ENCODE measurements at regions not wholly inside any gene's neighbourhood (a gene's known extent, or its start where the extent isn't known, plus 50 kb on each side); places are given as distances from the start of the nearest gene placed in this dataset.
A peak's percentile ranks its signal among the peaks of the same experiment; 100 is the strongest.

DNA sequence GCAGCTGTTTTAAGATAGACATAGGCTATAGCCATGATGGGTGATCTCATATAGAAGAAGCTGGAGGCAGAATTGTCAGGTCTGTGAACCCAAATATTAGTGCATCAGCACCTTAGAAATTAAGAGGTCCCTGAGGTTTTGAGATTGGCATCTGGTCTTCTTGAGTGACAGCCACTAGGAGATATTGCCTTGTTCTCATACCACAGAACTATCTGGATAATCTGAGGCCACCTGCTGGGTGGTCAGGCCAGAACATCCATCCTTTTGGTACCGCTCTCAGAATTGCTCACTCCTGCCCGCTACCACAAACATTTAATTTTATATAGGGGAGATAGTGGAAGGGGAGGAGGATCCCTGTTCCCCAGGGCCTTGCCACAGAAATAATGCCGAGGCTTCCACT, 210.6 kb upstream of the ZPLD1 start:
- DNase-seq (ENCODE audit: low spot score in 2 of 2): no peak
- H3K27me3 ChIP-seq: no peaks in the 10 kb centered on the region
- WGBS: 85% methylated on average over 3 of the region's 3 CpGs
- no peak overlapping the region for H3K4me3 ChIP-seq
- no peaks in the 10 kb centered on the region for H3K9me3 ChIP-seq
- H3K27ac ChIP-seq: no peak overlapping the region
- peaks cover 10% of the 10 kb centered on the region for H3K4me1 ChIP-seq
- H3K36me3 ChIP-seq: no peaks in the 10 kb centered on the region
- TF ChIP-seq POLR2AphosphoS5 (IDR thresholded peaks at IDR 0.05): no peak
- no peak for TF ChIP-seq POLR2A (IDR thresholded peaks at IDR 0.05)
- TF ChIP-seq, protein P1, sequence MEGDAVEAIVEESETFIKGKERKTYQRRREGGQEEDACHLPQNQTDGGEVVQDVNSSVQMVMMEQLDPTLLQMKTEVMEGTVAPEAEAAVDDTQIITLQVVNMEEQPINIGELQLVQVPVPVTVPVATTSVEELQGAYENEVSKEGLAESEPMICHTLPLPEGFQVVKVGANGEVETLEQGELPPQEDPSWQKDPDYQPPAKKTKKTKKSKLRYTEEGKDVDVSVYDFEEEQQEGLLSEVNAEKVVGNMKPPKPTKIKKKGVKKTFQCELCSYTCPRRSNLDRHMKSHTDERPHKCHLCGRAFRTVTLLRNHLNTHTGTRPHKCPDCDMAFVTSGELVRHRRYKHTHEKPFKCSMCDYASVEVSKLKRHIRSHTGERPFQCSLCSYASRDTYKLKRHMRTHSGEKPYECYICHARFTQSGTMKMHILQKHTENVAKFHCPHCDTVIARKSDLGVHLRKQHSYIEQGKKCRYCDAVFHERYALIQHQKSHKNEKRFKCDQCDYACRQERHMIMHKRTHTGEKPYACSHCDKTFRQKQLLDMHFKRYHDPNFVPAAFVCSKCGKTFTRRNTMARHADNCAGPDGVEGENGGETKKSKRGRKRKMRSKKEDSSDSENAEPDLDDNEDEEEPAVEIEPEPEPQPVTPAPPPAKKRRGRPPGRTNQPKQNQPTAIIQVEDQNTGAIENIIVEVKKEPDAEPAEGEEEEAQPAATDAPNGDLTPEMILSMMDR (IDR thresholded peaks at IDR 0.05): no peak
- TF ChIP-seq EP300 (IDR thresholded peaks at IDR 0.05): no peak

DNA sequence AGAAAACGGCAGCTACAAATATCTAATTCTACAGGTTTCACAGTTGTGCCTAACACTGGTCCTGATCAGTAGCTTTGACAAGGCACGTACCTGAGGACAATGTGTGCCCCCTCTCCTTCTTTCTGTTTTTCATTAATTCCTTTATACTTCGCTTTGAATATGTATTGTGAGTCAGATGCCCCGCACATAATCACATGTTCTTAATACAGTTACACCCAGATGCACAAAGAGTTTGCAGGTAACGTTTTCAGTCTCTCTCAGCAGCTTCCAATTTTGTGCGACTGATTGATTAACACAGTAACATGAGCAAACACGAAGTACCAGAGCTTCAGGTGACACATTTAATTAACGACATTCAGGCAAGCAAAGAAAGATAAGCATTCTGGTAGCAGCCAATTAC, 209.8 kb upstream of the ZPLD1 start:
- Histone ChIP-seq H3K36me3 (no peaks in the 10 kb centered on the region), H3K4me1 (peaks cover 12% of the 10 kb centered on the region), H3K27ac (no peak overlapping the region), H3K9me3 (no peaks in the 10 kb centered on the region), H3K4me3 (no peak overlapping the region), H3K27me3 (no peaks in the 10 kb centered on the region)
- WGBS: 58% methylated on average over 8 of the region's 8 CpGs
- no peak for DNase-seq (ENCODE audit: low spot score in 2 of 2)
- TF ChIP-seq POLR2AphosphoS5 (IDR thresholded peaks at IDR 0.05): no peak
- TF ChIP-seq, protein P1 (IDR thresholded peaks at IDR 0.05): no peak
- no peak for TF ChIP-seq POLR2A (IDR thresholded peaks at IDR 0.05)
- no peak for TF ChIP-seq EP300 (IDR thresholded peaks at IDR 0.05)

DNA sequence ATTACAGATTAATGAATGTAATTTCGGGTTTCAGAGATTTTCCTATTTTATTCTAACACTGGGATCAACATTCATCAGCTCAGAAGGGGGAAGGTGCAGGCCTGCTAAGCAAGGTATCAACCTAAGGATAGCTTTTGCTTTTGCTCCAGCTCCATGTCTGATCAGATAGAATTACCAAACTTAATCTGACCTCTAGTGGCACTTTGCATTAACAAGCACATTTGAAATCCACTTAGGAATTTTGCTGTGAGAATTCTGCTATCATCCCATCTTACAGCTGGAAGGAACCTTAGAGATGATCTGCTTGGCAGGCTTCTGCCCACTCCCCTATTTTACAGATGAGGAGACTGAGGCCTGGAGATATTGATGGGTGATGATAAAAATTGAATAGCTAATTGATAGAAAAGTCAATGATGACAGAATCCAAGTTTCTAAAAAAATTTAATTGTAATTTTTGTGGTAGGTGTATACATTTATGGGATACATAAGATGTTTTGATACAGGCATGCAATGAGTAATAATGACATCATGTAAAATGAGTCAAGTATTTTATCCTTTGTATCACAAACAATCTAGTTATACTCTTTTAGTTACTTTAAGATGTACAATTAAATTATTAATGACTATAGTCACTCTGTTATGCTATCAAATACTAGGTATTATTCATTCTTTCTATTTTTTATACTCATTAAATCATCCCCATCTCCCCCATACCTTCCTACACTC, 209.2 kb upstream of the ZPLD1 start:
- peaks cover 12% of the 10 kb centered on the region for H3K4me1 ChIP-seq
- no peak overlapping the region for H3K4me3 ChIP-seq
- H3K27me3 ChIP-seq: no peaks in the 10 kb centered on the region
- no peaks in the 10 kb centered on the region for H3K9me3 ChIP-seq
- no peaks in the 10 kb centered on the region for H3K36me3 ChIP-seq
- no peak overlapping the region for H3K27ac ChIP-seq
- DNase-seq (ENCODE audit: low spot score in 2 of 2): no peak
- WGBS: 15% methylated on average over 1 of the region's 1 CpG
- TF ChIP-seq, protein P1 (IDR thresholded peaks at IDR 0.05): peak; percentile 40 to 50
- TF ChIP-seq POLR2AphosphoS5 (IDR thresholded peaks at IDR 0.05) (no peak), POLR2A (IDR thresholded peaks at IDR 0.05) (no peak), EP300 (IDR thresholded peaks at IDR 0.05) (no peak)

DNA sequence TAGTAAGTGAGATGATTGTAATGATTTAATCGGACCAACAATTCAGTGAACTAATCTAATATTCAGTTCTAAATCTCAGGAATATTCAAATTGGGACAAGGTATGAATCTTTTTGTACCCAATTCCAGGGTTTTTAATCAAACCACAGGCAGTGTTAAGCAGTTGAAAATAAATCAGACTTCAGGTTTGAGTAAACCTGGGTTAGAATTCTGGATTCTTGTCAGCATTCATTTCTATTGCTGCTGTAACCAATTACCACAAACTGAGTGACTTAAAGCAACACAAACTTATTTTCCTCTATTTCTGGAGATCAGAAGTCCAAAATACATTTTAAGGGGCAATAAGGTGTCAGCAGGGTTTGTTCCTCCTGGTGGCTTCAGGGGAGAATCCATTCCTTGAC, 208.4 kb upstream of the ZPLD1 start:
- Histone ChIP-seq H3K27ac (no peak overlapping the region), H3K9me3 (no peaks in the 10 kb centered on the region), H3K27me3 (no peaks in the 10 kb centered on the region), H3K4me1 (peaks cover 12% of the 10 kb centered on the region), H3K36me3 (no peaks in the 10 kb centered on the region), H3K4me3 (no peak overlapping the region)
- 98% methylated on average over 1 of the region's 1 CpG for WGBS
- TF ChIP-seq POLR2A (IDR thresholded peaks at IDR 0.05) (no peak), EP300 (IDR thresholded peaks at IDR 0.05) (no peak), POLR2AphosphoS5 (IDR thresholded peaks at IDR 0.05) (no peak)
- TF ChIP-seq, protein P1 (IDR thresholded peaks at IDR 0.05): no peak
- no peak for DNase-seq (ENCODE audit: low spot score in 2 of 2)

DNA sequence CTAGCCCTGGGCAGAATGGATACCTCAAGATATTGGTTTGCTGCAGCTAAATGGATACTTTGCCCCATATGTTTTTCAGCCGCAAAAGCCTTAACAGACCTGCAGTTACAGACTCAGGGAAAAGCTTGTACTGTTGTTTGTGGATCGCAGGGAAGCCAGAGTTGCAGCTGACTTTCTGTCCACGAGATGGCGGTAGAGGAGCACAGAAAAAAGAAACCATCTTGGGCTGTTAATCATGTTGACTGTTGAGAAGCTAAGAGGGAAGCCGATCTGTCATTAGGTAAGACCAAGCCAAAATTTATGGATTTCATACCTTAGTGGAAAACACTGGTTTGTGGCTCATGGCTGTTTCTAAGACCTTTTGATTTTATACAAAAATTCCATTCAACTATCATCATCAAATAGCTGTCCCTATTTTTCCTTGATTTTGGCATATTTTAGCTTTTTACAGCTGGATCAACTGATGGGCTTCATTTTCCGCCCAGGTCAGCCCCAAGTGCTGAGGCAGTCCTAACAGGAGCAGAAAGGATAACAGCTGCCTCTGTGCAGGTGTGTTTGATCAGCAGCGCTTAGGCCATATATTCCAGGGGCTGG, 205.7 kb upstream of the ZPLD1 start:
- H3K27me3 ChIP-seq: no peaks in the 10 kb centered on the region
- DNase-seq (ENCODE audit: low spot score in 2 of 2): peak in 1 of 2 donors; percentile 73
- no peak overlapping the region for H3K27ac ChIP-seq
- H3K9me3 ChIP-seq: no peaks in the 10 kb centered on the region
- H3K36me3 ChIP-seq: no peaks in the 10 kb centered on the region
- TF ChIP-seq, protein P1 (IDR thresholded peaks at IDR 0.05): peak; percentile 79 to 92
- TF ChIP-seq EP300 (IDR thresholded peaks at IDR 0.05): no peak
- WGBS: 21% methylated on average over 7 of the region's 7 CpGs
- no peak overlapping the region for H3K4me3 ChIP-seq
- peaks cover 12% of the 10 kb centered on the region for H3K4me1 ChIP-seq
